ENCODE measurements at regions not wholly inside any gene's neighbourhood (a gene's known extent, or its start where the extent isn't known, plus 50 kb on each side); places are given as distances from the start of the nearest gene placed in this dataset.

- no peak for TF ChIP-seq ETS1 (IDR thresholded peaks at IDR 0.05)
Observed at GRCh38 chr7:106763717-106764116, 101.4 kb upstream of the PIK3CG start (continued).

GRCh38 chr7:106765727-106766355 is 99.2 kb upstream of the PIK3CG start:
- ATAC-seq = no peak
- Histone ChIP-seq H3K4me3 (no peak overlapping the region), H3K4me2 (no peak overlapping the region), H3K79me2 (replicated peaks; ENCODE audit: insufficient read depth) (no peaks in the 10 kb centered on the region), H3F3A (replicated peaks; ENCODE audit: low read depth) (no peaks in the 10 kb centered on the region), H2AFZ (peak overlapping the region; percentile 56; the same call in 1 of the 2 replicates), H4K20me1 (replicated peaks; ENCODE audit: insufficient read depth) (no peaks in the 10 kb centered on the region), H3K9me2 (ENCODE audit: insufficient read depth) (no peaks in the 10 kb centered on the region), H3K36me3 (ENCODE audit: insufficient read depth) (no peaks in the 10 kb centered on the region), H3K27me3 (ENCODE audit: insufficient read depth) (no peaks in the 10 kb centered on the region), H3K27ac (ENCODE audit: low read depth) (no peak overlapping the region), H3K4me1 (ENCODE audit: insufficient read depth) (no peaks in the 10 kb centered on the region)
- Mint-ChIP-seq H3K27me3 (ENCODE audit: insufficient read depth, low read depth, poor library complexity) (no peaks in the 10 kb centered on the region), H3K27ac (no peak overlapping the region), H3K36me3 (ENCODE audit: low read depth) (no peaks in the 10 kb centered on the region), H3K4me1 (no peaks in the 10 kb centered on the region), H3K9me3 (no peaks in the 10 kb centered on the region), H3K4me3 (no peak overlapping the region)
- no peak for TF ChIP-seq JUNB (IDR thresholded peaks at IDR 0.05; ENCODE audit: unreplicated experiment)
- DNase-seq (ENCODE audit: low spot score) = no peak

GRCh38 chr7:106766551-106766950 is 98.5 kb upstream of the PIK3CG start:
- Mint-ChIP-seq H3K27me3 (ENCODE audit: insufficient read depth, low read depth, poor library complexity) (no peaks in the 10 kb centered on the region), H3K27ac (no peak overlapping the region), H3K4me3 (no peak overlapping the region), H3K9me3 (no peaks in the 10 kb centered on the region), H3K4me1 (no peaks in the 10 kb centered on the region), H3K36me3 (ENCODE audit: low read depth) (no peaks in the 10 kb centered on the region)
- ATAC-seq (no peak), DNase-seq (ENCODE audit: low spot score) (no peak)
- H3F3A ChIP-seq (replicated peaks; ENCODE audit: low read depth) = no peaks in the 10 kb centered on the region
- H3K27me3 ChIP-seq (ENCODE audit: insufficient read depth) = no peaks in the 10 kb centered on the region
- no peaks in the 10 kb centered on the region for H3K9me2 ChIP-seq (ENCODE audit: insufficient read depth)
- H3K4me3 ChIP-seq = no peak overlapping the region
- H4K20me1 ChIP-seq (replicated peaks; ENCODE audit: insufficient read depth) = no peaks in the 10 kb centered on the region
- H3K36me3 ChIP-seq (ENCODE audit: insufficient read depth) = no peaks in the 10 kb centered on the region
- no peaks in the 10 kb centered on the region for H3K4me1 ChIP-seq (ENCODE audit: insufficient read depth)
- H2AFZ ChIP-seq = no peak overlapping the region
- no peak overlapping the region for H3K27ac ChIP-seq (ENCODE audit: low read depth)
- no peak overlapping the region for H3K4me2 ChIP-seq
- H3K79me2 ChIP-seq (replicated peaks; ENCODE audit: insufficient read depth) = no peaks in the 10 kb centered on the region
- TF ChIP-seq EZH2 (IDR thresholded peaks at IDR 0.05; ENCODE audit: low read depth, unreplicated experiment) (no peak), ETS1 (IDR thresholded peaks at IDR 0.05) (no peak), REST (IDR thresholded peaks at IDR 0.05; ENCODE audit: unreplicated experiment) (no peak), STAT1 (IDR thresholded peaks at IDR 0.05; ENCODE audit: unreplicated experiment) (no peak), EZH2phosphoT487 (IDR thresholded peaks at IDR 0.05; ENCODE audit: unreplicated experiment) (no peak), CTCF (conservative IDR thresholded peaks at IDR 0.05; ENCODE audit: low read depth in 2 of 2) (no peak), JUNB (IDR thresholded peaks at IDR 0.05; ENCODE audit: unreplicated experiment) (no peak), ZNF331 (CRISPR knock-in tag; IDR thresholded peaks at IDR 0.05; ENCODE audit: low read depth) (no peak)

Measured in GM23338 (cell line).